ACC112 (cell line): ENCODE measurements at regions not wholly inside any gene's neighbourhood (a gene's known extent, or its start where the extent isn't known, plus 50 kb on each side); places are given as distances from the start of the nearest gene placed in this dataset.
"Not testable (repeated sequence)": the region's sequence is repeated elsewhere in the genome, so short reads cannot be mapped to it uniquely, and the experiment has no call there.

Experiments used
- H2AFZ ChIP-seq: fragments of 200-600 bp; sonication (generic); one replicate; pipeline ENCODE4 v1.6.0; 2017; ENCODE audit warnings: antibody characterized with exemption, low read length; ENCODE audit not compliant: unreplicated experiment
- H3K27ac ChIP-seq: fragments of 200-600 bp; sonication (generic); 2 replicates; pipeline ENCODE4 v1.5.1; 2014; ENCODE audit warnings: low read depth, mild to moderate bottlenecking, antibody characterized with exemption, low read length, moderate library complexity
- H3K27me3 ChIP-seq: fragments of 200-600 bp; sonication (generic); 2 replicates; pipeline ENCODE4 v1.6.1; 2014; ENCODE audit warnings: mild to moderate bottlenecking, antibody characterized with exemption, low read length, moderate library complexity, mixed read lengths; ENCODE audit not compliant: insufficient read depth
- H3K36me3 ChIP-seq: fragments of 200-600 bp; sonication (generic); 2 replicates; pipeline ENCODE4 v1.6.1; 2016; ENCODE audit warnings: mild to moderate bottlenecking, antibody characterized with exemption, low read length, moderate library complexity, mixed read lengths; ENCODE audit not compliant: insufficient read depth
- H3K4me1 ChIP-seq: fragments of 200-600 bp; sonication (generic); one replicate; pipeline ENCODE4 v1.6.1; 2016; ENCODE audit warnings: low read length, mixed read lengths; ENCODE audit not compliant: insufficient read depth, unreplicated experiment, control insufficient read depth
- H3K4me3 ChIP-seq: fragments of 200-600 bp; sonication (generic); 2 replicates; pipeline ENCODE4 v1.5.1; 2014; ENCODE audit warnings: mild to moderate bottlenecking, low read depth, low read length
- H3K79me2 ChIP-seq: fragments of 200-600 bp; sonication (generic); one replicate; pipeline ENCODE4 v1.6.0; 2016; ENCODE audit warnings: low read length; ENCODE audit not compliant: control insufficient read depth, unreplicated experiment, insufficient read depth

DNA sequence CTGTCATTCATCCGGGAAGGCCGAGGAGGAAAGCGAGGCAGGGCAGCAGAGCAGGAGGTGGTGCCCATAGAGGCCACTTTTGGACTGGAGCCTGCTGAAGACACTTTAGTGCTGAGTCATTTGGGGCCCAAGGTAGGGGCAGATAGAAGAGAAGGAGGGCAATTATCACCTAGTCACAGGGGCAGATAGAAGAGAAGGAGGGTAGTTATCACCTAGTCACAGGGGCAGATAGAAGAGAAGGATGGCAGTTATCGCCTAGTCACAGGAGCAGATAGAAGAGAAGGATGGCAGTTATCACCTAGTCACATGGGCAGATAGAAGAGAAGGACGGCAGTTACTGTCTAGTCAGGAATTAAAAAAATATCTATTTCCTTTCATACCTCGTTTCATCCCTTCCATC lies 1372.6 kb downstream of the FOXD4L5 start:
- H3K4me1 ChIP-seq, H3K36me3 ChIP-seq, H3K27me3 ChIP-seq, H3K27ac ChIP-seq, H3K79me2 ChIP-seq, H2AFZ ChIP-seq, H3K4me3 ChIP-seq: not testable (repeated sequence)

DNA sequence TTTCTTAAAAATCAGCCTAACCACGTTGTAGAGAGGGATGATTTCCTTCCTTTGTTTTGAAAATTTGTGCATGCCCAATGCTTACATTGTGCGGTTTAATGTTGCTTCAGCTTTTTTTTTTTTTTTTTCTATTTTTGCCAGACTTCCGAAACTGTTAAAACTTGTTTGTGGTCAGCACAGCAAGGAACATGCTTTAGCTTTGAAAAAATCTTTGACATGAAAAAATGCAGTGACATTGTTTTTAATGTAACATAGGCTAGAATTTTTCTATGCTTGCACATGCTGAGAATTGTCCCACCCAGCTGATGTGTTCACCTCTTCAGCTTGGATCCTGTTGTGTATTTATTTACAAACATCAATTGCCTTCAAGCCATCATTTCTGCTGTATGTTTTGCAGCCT lies 1375.9 kb downstream of the FOXD4L5 start:
- H2AFZ ChIP-seq, H3K4me1 ChIP-seq, H3K27ac ChIP-seq, H3K27me3 ChIP-seq, H3K79me2 ChIP-seq, H3K4me3 ChIP-seq, H3K36me3 ChIP-seq: not testable (repeated sequence)

DNA sequence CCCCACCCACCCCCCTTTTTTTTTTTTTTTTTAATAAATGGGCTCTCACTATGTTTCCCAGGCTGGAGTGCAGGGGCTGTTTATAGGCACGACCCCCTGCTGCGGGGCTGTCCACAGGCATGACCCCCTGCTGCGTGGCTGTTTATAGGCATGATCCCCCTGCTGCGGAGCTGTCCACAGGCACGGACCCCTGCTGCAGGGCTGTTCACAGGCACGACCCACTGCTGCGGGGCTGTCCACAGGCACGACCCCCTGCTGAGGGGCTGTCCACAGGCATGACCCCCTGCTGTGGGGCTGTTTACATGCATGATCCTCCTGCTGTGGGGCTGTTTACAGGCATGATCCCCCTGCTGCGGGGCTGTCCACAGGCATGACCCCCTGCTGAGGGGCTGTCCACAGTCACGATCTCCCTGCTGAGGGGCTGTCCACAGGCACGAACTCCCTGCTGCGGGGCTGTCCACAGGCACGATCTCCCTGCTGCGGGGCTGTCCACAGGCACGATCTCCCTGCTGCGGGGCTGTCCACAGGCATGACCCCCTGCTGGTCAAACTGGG lies 1385.3 kb downstream of the FOXD4L5 start:
- not testable (repeated sequence) for H3K79me2 ChIP-seq, H3K4me3 ChIP-seq, H3K4me1 ChIP-seq, H2AFZ ChIP-seq, H3K27ac ChIP-seq, H3K36me3 ChIP-seq, H3K27me3 ChIP-seq

DNA sequence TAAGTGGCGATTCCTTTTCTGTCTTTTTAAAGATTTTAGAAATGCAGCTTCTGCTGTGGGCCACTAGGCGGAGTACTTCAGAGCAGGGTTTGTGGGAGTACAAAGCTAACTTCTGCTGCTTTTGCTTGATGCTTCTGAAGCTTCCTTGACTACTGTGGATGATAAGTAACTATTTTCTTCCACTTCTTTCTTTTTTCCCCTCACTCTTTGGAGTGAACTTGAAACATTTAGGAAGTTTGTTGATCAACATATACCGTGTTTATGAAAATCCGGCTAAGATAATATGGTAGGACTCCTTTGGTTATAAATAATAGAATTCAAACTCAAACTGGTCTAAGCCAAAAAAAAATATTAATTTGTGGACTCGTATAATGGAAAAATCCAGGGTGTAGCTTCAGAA lies 1403.6 kb downstream of the FOXD4L5 start:
- not testable (repeated sequence) for H3K36me3 ChIP-seq, H3K4me1 ChIP-seq, H3K27me3 ChIP-seq, H3K4me3 ChIP-seq, H3K79me2 ChIP-seq, H3K27ac ChIP-seq, H2AFZ ChIP-seq

DNA sequence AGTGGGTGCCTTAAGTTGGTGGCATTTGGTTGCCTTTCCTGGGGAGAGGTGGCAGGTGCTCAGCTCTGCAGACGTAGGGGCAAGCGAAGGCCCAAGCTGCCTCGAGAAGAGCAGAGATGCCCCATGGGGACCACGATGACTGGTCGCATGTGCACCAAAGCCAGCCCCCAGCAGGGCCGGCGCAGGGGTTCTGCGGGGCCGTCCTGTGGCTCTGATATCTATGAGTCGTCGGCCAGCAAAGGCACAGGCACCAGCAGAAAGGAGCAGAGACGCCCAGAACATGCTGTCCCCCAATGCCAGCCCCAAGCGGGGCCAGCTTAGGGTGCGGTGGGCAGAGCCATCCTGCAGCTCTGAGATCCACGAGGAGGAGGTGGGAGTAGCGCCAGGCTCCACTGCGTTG lies 1408.6 kb downstream of the FOXD4L5 start:
- not testable (repeated sequence) for H3K4me1 ChIP-seq, H2AFZ ChIP-seq, H3K27ac ChIP-seq, H3K27me3 ChIP-seq, H3K4me3 ChIP-seq, H3K79me2 ChIP-seq, H3K36me3 ChIP-seq

DNA sequence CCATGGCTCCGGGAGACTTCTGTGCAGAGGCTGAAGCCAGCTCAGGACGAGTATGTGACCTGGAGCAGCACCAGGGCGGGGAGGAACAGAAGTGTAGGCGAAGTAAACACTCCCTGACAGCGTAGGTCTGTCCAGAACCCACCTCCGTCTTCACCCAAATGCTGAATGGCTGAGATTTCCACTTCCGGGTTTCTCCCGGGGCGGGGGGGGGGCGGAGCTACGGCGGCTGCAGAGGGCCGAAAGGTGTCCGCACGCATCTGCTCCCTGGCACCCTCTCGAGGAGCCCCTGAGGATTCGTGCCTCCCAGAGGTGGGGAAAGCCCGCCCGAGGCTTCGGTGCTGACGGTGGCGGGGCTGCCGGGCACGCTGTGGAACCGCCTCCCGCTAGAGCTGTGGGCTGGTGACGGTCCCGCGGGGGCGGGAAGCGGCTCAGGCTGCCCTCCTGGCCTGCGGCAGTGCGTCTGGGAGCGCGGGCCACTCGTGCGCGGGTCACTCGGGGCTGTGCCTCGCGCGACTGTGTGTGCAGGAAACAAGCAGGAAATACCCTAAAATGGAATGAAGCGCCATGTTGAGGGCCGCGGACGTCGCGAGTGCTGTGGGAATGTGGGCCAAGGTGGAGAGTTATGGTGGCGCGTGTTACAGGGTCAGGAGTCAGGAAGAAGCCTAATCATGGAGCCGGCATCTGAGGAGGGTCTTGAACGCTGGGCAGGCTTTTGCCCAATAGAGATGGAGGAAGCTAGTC lies 1425.4 kb downstream of the FOXD4L5 start:
- no peak overlapping the region for H3K4me3 ChIP-seq
- H3K27me3 ChIP-seq: no peaks in the 10 kb centered on the region
- H3K36me3 ChIP-seq: no peaks in the 10 kb centered on the region
- no peak overlapping the region for H2AFZ ChIP-seq
- no peaks in the 10 kb centered on the region for H3K4me1 ChIP-seq
- no peak overlapping the region for H3K27ac ChIP-seq
- H3K79me2 ChIP-seq: no peaks in the 10 kb centered on the region

DNA sequence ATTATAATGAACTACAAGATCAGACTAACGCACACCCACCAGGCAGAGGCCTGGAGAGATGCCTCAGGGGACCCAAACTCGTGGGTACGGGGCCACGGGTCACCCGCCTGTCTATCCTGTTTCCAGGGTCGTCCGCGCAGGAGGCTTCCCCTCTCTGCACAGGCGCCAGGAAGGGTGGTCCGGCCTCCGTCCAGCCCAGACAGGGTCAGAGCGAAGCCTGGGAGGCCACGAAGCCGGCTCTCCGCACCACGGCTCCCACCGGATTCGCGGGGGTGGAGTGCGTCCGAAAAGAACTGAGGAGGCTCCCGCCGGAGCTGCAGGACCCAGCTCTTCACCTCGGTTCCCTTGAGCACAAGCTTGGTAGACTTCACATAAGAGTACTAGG lies 1425.9 kb downstream of the FOXD4L5 start:
- not testable (repeated sequence) for H2AFZ ChIP-seq, H3K27ac ChIP-seq, H3K4me3 ChIP-seq, H3K27me3 ChIP-seq, H3K79me2 ChIP-seq, H3K36me3 ChIP-seq, H3K4me1 ChIP-seq

DNA sequence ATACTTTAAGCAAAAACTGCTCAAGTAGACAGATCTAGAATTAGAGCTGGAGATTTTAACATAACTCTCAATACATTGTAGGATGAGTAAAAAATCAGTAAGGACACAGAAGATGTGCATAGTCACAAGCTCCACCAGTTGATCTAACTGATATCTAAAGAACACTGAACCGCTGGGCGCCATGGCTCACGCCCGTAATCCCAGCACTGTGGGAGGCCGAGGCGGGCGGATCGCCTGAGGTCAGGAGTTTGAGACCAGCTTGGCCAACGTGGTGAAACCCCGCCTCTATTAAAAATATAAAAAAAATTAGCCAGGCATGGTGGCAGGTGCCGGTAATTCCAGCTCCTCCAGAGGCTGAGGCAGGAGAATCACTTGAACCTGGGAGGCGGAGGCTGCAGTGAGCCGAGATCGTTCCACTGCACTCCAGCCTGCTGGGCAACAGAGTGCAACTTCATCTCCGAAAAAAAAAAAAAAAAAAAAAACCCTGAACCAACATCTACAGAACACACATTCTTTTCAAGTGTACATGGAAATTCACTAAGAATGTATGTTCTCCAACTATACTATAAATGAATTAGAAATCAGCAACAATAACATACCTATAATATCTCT lies 1431.8 kb downstream of the FOXD4L5 start:
- H3K36me3 ChIP-seq, H3K27ac ChIP-seq, H3K79me2 ChIP-seq, H3K27me3 ChIP-seq, H3K4me1 ChIP-seq, H2AFZ ChIP-seq, H3K4me3 ChIP-seq: not testable (repeated sequence)

DNA sequence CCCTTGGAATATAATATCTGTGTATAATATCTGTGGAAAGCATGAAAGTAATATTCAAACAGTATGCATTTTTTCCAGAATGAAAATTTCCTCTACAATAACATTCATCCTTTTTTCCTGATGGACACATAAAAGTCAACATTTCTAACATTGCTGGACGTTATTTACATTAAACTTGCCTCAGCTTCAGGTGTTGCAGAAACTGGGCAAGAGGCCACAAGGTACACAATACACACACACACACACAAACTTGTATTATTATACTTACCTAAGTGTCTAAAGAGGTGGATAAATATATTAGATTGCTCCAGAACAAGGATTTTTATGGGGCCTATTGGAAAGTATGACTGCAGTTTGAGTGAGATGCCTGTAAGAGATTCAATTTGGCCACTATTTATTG lies 1460.2 kb downstream of the FOXD4L5 start:
- not testable (repeated sequence) for H3K27ac ChIP-seq, H3K4me3 ChIP-seq, H2AFZ ChIP-seq, H3K27me3 ChIP-seq, H3K36me3 ChIP-seq, H3K4me1 ChIP-seq, H3K79me2 ChIP-seq

DNA sequence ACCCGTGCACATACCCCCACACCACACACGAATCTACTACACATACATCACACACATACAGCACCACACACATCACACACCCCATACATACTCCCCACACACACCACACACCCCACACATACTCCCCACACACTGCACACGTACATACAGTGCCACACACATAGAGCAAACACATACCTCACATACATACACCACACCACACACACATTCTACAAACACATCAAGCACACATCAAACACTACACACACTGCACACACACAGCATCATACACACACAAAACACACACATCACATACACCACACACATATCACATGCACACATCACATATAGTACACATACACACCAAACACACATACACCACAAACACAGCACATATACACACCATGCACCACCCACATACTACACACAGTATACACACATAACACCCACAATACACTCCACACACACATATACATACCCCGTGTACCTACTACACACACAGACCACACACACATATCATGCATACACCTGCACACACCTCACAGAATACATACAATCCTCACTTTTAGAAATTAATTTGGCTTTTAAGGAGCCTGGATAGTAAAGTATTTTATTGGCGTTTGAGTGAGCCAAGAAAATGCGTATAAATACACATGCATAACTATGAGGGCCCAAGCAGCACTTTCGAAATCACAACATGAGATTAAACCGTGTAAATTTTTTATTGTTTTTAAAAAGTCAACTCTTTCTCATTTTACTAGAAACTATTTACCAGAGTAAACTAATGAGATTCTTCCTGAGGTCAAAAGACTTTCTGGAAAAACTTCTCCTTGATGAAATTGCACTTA lies 1461.4 kb downstream of the FOXD4L5 start:
- not testable (repeated sequence) for H3K79me2 ChIP-seq, H3K4me1 ChIP-seq, H3K27ac ChIP-seq, H3K36me3 ChIP-seq, H2AFZ ChIP-seq, H3K4me3 ChIP-seq, H3K27me3 ChIP-seq
